ENCODE measurements at regions not wholly inside any gene's neighbourhood (a gene's known extent, or its start where the extent isn't known, plus 50 kb on each side); places are given as distances from the start of the nearest gene placed in this dataset.

DNA sequence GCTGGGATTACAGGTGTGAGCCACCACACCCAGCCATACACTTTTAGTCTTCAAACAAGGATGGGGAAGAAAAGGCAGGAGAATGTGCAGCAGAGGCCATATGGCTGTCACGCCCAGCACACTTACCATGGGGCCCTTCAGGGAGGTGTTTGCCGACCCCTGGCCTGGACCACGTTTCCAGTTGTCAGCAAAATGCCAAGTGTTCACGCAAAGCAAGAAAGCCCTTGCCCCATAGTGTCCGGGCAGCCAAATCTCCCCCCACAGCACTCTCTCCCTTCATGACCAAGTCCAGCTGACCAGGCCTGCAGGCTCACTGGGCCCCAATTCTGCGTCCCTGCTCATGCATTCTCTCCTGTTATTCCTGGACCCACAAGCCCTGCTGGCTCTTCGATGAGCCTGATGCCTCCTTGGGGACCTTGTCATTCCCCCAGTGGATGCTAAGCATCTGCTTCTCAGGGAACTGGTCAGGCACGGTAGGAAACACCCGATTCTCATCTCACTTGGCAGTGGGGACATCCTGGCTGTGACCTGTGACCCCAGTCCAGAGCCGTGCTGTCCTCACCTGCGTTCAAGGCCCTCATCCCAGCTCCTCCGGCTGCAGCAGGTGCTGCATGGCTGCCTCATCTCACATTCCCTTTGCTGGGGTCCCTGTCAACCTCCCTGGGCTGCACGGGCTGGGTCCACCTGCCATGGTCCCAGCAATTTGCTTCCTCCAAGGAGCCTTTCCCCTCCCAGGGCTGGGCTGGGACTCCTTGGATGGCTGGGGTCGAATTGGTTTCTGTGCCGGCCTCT is 96.4 kb downstream of the CTTN start:
- TF ChIP-seq CTCF (IDR thresholded peaks at IDR 0.05; ENCODE audit: low read depth, low read length) (no peak), POLR2A (IDR thresholded peaks at IDR 0.05; ENCODE audit: extremely low read depth, insufficient read length) (no peak)

All from NB4 (cell line).